ENCODE measurements at regions not wholly inside any gene's neighbourhood (a gene's known extent, or its start where the extent isn't known, plus 50 kb on each side); places are given as distances from the start of the nearest gene placed in this dataset.
A peak's percentile ranks its signal among the peaks of the same experiment; 100 is the strongest.

- no peak for DNase-seq (ENCODE audit: low spot score)
These were observed 345.2 kb upstream of the PMFBP1 start for GRCh38 chr16:72517154-72517553.

DNA sequence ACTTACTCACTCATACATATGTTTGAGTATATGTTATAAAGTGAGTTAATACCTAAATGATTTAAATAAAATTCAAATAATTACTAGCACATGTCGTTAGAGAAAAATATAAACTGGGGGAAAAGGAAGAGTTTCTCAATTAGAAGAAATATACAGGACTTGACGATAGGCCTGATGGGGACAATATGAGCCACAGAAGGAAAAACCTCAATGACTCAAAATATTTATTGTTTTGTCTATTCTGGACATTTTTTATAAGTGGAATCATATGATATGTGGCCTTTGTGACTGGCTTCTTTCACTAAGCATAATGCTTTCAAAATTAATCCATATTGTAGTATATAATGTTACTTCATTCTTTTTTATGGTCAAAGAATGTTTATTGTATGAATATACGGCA lies 339.2 kb upstream of the PMFBP1 start:
- in situ Hi-C loops (cut with MboI; ENCODE audit: low pct_unique_long_range_greater_than_20kb, low sequenced_read_pairs, unreplicated experiment): no loop called here
- DNase-seq (ENCODE audit: low spot score): no peak
- TF ChIP-seq CTCF (IDR thresholded peaks at IDR 0.05; ENCODE audit: extremely low read depth, insufficient read depth, missing control alignments): no peak

More at GRCh38 chr16:72517154-72517553, 345.2 kb upstream of the PMFBP1 start:
- in situ Hi-C loops (cut with MboI; ENCODE audit: low pct_unique_long_range_greater_than_20kb, low sequenced_read_pairs, unreplicated experiment): no loop called here
- TF ChIP-seq CTCF (IDR thresholded peaks at IDR 0.05; ENCODE audit: extremely low read depth, insufficient read depth, missing control alignments): no peak

- TF ChIP-seq CTCF (IDR thresholded peaks at IDR 0.05; ENCODE audit: extremely low read depth, insufficient read depth, missing control alignments): no peak
- in situ Hi-C loops (cut with MboI; ENCODE audit: low pct_unique_long_range_greater_than_20kb, low sequenced_read_pairs, unreplicated experiment): no loop called here
- DNase-seq (ENCODE audit: low spot score): no peak
These were observed 336.2 kb upstream of the PMFBP1 start for GRCh38 chr16:72508191-72508590.

DNA sequence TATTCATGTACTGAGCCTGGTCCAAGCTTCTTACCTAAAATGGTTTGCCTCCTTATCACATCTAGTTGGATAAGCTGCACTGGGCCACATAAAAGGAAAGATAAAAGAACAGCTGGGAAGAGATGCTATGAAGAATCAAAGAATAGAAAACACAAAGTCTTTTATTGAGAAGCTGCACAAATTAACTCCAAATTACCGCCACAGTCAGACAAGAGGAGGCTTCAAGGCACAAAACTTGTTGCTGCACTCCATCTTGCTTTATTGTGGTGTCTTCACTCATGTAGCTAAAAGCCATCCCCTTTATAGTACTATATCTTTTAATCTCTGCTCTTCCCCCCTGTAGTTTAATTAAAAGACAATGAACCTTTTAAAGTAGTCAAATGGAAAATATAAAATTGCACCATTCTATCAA lies 330.6 kb upstream of the PMFBP1 start:
- DNase-seq (ENCODE audit: low spot score): no peak
- in situ Hi-C loops (cut with MboI; ENCODE audit: low pct_unique_long_range_greater_than_20kb, low sequenced_read_pairs, unreplicated experiment): no loop called here
- no peak for TF ChIP-seq CTCF (IDR thresholded peaks at IDR 0.05; ENCODE audit: extremely low read depth, insufficient read depth, missing control alignments)

- peak; percentile 92 for TF ChIP-seq CTCF (IDR thresholded peaks at IDR 0.05; ENCODE audit: extremely low read depth, insufficient read depth, missing control alignments)
- in situ Hi-C loops (cut with MboI; ENCODE audit: low pct_unique_long_range_greater_than_20kb, low sequenced_read_pairs, unreplicated experiment): no loop called here
- peak; percentile 76 for DNase-seq (ENCODE audit: low spot score)
These were observed 330.0 kb upstream of the PMFBP1 start for GRCh38 chr16:72501739-72502593.

- DNase-seq (ENCODE audit: low spot score): no peak
- in situ Hi-C loops (cut with MboI; ENCODE audit: low pct_unique_long_range_greater_than_20kb, low sequenced_read_pairs, unreplicated experiment): no loop called here
- no peak for TF ChIP-seq CTCF (IDR thresholded peaks at IDR 0.05; ENCODE audit: extremely low read depth, insufficient read depth, missing control alignments)
These were observed 328.6 kb upstream of the PMFBP1 start for GRCh38 chr16:72500545-72500944.

Data from GM13977 (cell line).